ENCODE measurements at regions not wholly inside any gene's neighbourhood (a gene's known extent, or its start where the extent isn't known, plus 50 kb on each side); places are given as distances from the start of the nearest gene placed in this dataset.
A peak's percentile ranks its signal among the peaks of the same experiment; 100 is the strongest.
"Not testable (repeated sequence)": the region's sequence is repeated elsewhere in the genome, so short reads cannot be mapped to it uniquely, and the experiment has no call there.

GRCh38 chr1:196002906-196003305, 605.3 kb downstream of the KCNT2 start:
- Histone ChIP-seq H3K4me1 (ENCODE audit: control insufficient read depth in 2 of 3, insufficient read depth in 2 of 3, low read depth in 1 of 3, low read length in 3 of 3) (no peaks in the 10 kb centered on the region), H3K27ac (ENCODE audit: low read depth in 2 of 2, low read length in 2 of 2) (no peak overlapping the region), H3K36me3 (ENCODE audit: control insufficient read depth in 2 of 3, insufficient read depth in 3 of 3, low read length in 3 of 3) (no peaks in the 10 kb centered on the region), H3K9me3 (ENCODE audit: control insufficient read depth in 2 of 3, insufficient read depth in 1 of 3, low read length in 3 of 3) (no peaks in the 10 kb centered on the region), H3K27me3 (ENCODE audit: control insufficient read depth, insufficient read depth, low read length) (no peaks in the 10 kb centered on the region), H3K9ac (ENCODE audit: low read length in 3 of 3) (no peak overlapping the region), H3K4me3 (ENCODE audit: low read length in 3 of 3) (no peak overlapping the region)
- no peak for TF ChIP-seq CTCF (IDR thresholded peaks at IDR 0.05; ENCODE audit: borderline replicate concordance, extremely low read depth, insufficient read depth)
- DNase-seq (no peak), FAIRE-seq (no peak)
- intact Hi-C loops (cut with DNase I) = no loop called here

GRCh38 chr1:196002296-196002695, 605.9 kb downstream of the KCNT2 start:
- H3K27me3 ChIP-seq (ENCODE audit: control insufficient read depth, insufficient read depth, low read length); H3K4me1 ChIP-seq (ENCODE audit: control insufficient read depth in 2 of 3, insufficient read depth in 2 of 3, low read depth in 1 of 3, low read length in 3 of 3); H3K4me3 ChIP-seq (ENCODE audit: low read length in 3 of 3); FAIRE-seq; H3K27ac ChIP-seq (ENCODE audit: low read depth in 2 of 2, low read length in 2 of 2); H3K9ac ChIP-seq (ENCODE audit: low read length in 3 of 3); H3K36me3 ChIP-seq (ENCODE audit: control insufficient read depth in 2 of 3, insufficient read depth in 3 of 3, low read length in 3 of 3); intact Hi-C loops (cut with DNase I); H3K9me3 ChIP-seq (ENCODE audit: control insufficient read depth in 2 of 3, insufficient read depth in 1 of 3, low read length in 3 of 3): not testable (repeated sequence)
- DNase-seq = peak in 2 of 5 donors; percentile 11

- intact Hi-C loops (cut with DNase I) = no loop called here
- DNase-seq (no peak), FAIRE-seq (no peak)
- H3K4me3 ChIP-seq (ENCODE audit: low read length in 3 of 3) = no peak overlapping the region
- H3K9me3 ChIP-seq (ENCODE audit: control insufficient read depth in 2 of 3, insufficient read depth in 1 of 3, low read length in 3 of 3) = no peaks in the 10 kb centered on the region
- H3K36me3 ChIP-seq (ENCODE audit: control insufficient read depth in 2 of 3, insufficient read depth in 3 of 3, low read length in 3 of 3) = no peaks in the 10 kb centered on the region
- H3K27me3 ChIP-seq (ENCODE audit: control insufficient read depth, insufficient read depth, low read length) = no peaks in the 10 kb centered on the region
- no peak overlapping the region for H3K9ac ChIP-seq (ENCODE audit: low read length in 3 of 3)
- no peaks in the 10 kb centered on the region for H3K4me1 ChIP-seq (ENCODE audit: control insufficient read depth in 2 of 3, insufficient read depth in 2 of 3, low read depth in 1 of 3, low read length in 3 of 3)
- TF ChIP-seq CTCF (IDR thresholded peaks at IDR 0.05; ENCODE audit: borderline replicate concordance, extremely low read depth, insufficient read depth) = no peak
- H3K27ac ChIP-seq (ENCODE audit: low read depth in 2 of 2, low read length in 2 of 2) = no peak overlapping the region
These were observed 607.1 kb downstream of the KCNT2 start for GRCh38 chr1:196001188-196001587.

GRCh38 chr1:195999022-195999421, 609.2 kb downstream of the KCNT2 start:
- no peak for FAIRE-seq
- no peaks in the 10 kb centered on the region for H3K27me3 ChIP-seq (ENCODE audit: control insufficient read depth, insufficient read depth, low read length)
- DNase-seq = no peak
- H3K9me3 ChIP-seq (ENCODE audit: control insufficient read depth in 2 of 3, insufficient read depth in 1 of 3, low read length in 3 of 3) = no peaks in the 10 kb centered on the region
- H3K36me3 ChIP-seq (ENCODE audit: control insufficient read depth in 2 of 3, insufficient read depth in 3 of 3, low read length in 3 of 3) = no peaks in the 10 kb centered on the region
- TF ChIP-seq CTCF (IDR thresholded peaks at IDR 0.05; ENCODE audit: borderline replicate concordance, extremely low read depth, insufficient read depth) = no peak
- H3K9ac ChIP-seq (ENCODE audit: low read length in 3 of 3) = no peak overlapping the region
- intact Hi-C loops (cut with DNase I) = no loop called here
- no peak overlapping the region for H3K4me3 ChIP-seq (ENCODE audit: low read length in 3 of 3)
- no peak overlapping the region for H3K27ac ChIP-seq (ENCODE audit: low read depth in 2 of 2, low read length in 2 of 2)
- no peaks in the 10 kb centered on the region for H3K4me1 ChIP-seq (ENCODE audit: control insufficient read depth in 2 of 3, insufficient read depth in 2 of 3, low read depth in 1 of 3, low read length in 3 of 3)

All from kidney (tissue), 13 donors.